Caki2 (cell line): ENCODE measurements at regions not wholly inside any gene's neighbourhood (a gene's known extent, or its start where the extent isn't known, plus 50 kb on each side); places are given as distances from the start of the nearest gene placed in this dataset.

ENCODE experiments used
- DNase-seq: peaks from one replicate; pipeline ENCODE4 v3.0.0-alpha.2; 2015; ENCODE audit warnings: low read depth
- in situ Hi-C: cut with HindIII; loops from 2 replicates; pipeline ENCODE4 v1.10.0; 2016; ENCODE audit warnings: low sequenced_read_pairs, low pct_unique_long_range_greater_than_20kb, mixed read lengths

DNA sequence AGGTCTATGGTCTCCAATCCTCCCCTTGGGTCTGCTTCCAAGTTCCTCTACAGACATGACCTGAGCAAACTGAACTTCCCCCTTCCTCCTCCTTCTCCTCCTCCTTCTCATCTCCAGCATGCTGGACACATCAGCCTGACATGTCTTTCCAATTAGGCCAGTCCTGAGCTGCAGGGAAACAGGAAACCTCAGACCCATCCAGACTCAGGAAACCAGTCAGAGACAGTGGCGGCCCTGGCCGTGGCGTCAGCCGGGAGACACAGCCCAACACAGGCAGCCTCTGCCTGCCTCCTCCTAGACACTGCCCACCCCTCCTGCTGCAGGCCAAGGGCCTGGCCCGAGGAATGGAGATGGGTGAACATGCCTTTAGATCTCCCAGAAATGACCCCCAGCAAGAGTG, 468.8 kb downstream of the BCL11B start:
- no peak for DNase-seq
- in situ Hi-C loops, result no loop called here

GRCh38 chr14:98808494-98809407, 463.2 kb downstream of the BCL11B start:
- in situ Hi-C loops, result no loop called here
- no peak for DNase-seq

DNA sequence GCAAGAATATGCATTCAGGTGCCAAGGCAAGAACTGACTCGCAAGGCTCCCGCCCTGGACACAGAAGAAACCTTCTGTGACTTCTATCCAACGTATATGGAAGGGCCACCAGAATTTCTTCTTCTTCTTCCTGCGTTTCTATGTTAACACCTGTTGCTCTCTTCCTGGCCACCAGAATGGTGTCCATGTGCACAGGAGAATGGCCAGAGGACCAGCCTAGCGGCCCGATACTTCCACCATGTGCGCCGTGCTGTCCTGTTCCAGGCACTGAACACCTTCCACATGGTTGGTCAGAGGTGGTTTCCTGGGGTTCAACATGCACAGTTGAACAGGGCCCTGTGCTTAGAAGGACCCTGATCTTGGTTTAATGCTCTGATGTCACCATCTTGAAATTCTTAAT, 455.8 kb downstream of the BCL11B start:
- in situ Hi-C loops, result no loop called here
- no peak for DNase-seq

- DNase-seq, result no peak
- in situ Hi-C loops, result no loop called here
Observed at GRCh38 chr14:98816720-98817119, 455.3 kb downstream of the BCL11B start.

GRCh38 chr14:98819132-98819866, 452.7 kb downstream of the BCL11B start:
- in situ Hi-C loops, result no loop called here
- DNase-seq, result no peak

DNA sequence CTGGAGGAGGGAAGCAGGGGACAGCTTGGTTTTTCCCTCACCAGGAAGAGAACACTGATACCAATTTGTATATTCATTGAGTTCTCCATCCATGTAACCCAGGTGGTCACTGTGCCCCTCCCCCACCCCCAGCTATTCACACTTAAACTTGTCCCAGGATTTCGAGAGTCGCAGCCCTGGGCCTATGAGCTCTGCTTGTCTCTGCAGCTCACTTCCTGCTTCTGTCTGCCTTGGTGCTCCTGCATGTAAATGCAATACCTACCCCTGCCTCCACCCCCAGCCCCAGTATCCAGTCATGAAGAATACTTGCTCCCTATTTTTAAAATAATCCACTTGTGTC, 452.2 kb downstream of the BCL11B start:
- no peak for DNase-seq
- in situ Hi-C loops, result no loop called here

DNA sequence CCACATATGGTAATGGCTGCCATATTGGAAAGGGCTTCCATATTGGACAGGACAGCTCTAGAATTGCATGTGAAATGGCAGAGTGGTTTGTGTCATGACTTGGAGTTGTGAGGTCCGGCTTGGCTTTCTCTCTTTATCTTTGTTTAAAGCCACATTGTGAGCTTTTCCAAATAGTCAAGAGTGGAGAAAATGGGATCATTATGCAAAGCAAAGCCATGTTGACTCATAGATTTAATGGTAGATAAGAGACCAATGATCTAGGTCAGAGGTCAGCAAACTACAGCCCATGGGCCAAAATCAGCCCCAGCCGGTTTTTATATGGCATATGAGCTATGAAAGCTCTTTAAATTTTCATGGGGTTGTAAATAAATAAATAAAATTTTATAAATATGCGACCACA, 449.1 kb downstream of the BCL11B start:
- in situ Hi-C loops, result no loop called here
- no peak for DNase-seq

GRCh38 chr14:98826618-98827017, 445.4 kb downstream of the BCL11B start:
- in situ Hi-C loops, result no loop called here
- no peak for DNase-seq

- no peak for DNase-seq
- in situ Hi-C loops, result no loop called here
Observed at GRCh38 chr14:98834119-98834518, 437.9 kb downstream of the BCL11B start.

DNA sequence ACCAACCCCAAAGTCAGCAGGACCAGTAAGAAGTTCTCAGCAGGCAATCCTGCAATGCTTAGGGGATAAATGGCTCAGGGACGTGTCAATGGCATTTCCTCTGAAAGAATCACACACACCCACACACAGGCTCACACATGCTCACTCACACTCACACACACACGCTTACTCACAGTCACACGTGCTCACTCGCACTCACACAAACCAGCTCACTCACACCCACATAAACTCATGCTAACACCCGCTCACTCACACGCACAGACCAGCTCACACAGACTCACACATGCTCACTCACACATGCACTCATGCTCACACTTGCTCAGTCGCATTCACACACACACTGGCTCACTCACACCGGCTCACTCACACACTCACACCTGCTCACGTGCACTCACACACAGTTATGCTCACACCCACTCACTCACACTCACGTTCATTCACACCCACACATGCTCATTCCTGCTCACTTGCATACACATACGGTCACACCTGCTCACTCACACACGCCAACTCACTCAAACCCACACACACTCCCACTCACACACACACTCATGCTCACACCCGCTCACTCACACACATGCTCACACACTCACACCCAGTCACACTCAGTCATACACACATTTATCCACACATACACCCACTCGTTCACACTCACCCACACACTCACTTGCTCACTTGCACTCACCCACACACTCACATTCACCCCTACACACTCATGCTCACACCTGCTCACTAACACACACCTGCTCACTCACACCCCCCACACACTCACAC, 436.8 kb downstream of the BCL11B start:
- in situ Hi-C loops, result no loop called here
- DNase-seq, result no peak

DNA sequence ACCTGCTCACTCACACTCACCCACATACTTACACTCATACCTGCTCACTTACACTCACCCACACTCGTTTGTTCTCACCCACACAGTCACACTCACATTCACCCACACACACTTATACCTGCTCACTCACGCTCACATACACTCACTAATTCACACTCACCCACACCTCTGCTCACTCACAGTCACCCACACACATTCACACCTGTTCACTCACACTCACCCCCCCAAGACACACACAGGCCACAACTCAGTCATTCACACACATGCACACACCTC, 436.2 kb downstream of the BCL11B start:
- no peak for DNase-seq
- in situ Hi-C loops, result no loop called here

DNA sequence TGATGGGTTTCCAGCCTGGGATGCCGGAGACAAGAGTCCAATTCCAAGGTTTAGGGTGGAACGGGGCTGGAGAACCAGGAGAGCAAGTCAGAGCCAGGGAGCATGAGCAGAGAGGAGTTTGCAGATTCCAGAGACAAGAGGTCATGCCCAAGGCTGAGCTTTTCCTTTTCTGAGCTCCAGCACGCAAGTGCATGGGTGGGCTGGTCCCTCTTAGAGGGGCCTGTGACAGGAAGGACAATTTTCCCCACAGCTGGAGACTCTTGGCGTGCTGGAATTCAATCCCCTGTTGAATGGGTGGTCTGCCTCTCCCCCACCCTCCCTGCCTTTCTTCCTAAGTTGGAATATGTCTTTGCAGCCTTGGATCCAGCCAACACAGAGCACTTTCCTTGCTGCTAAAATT, 431.9 kb downstream of the BCL11B start:
- no peak for DNase-seq
- in situ Hi-C loops, result no loop called here

DNA sequence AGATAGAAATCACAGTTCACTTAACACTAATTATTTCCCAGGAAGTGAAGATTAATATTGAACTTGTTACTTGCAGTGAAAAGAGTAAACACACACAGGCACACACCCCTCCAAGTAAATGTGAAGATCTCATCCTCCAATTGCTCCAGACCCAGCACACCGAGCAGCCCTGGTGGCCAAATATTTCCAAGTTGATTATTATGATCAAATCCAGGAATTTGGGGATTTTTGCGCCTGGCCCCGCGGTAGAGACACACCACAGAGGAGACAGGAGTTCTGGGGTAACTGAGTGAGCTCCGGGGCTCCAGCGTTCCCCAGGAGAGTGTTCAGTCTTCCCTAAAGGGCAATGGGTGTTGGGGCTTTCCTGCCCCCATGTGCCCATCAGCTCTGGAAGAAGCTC, 431.5 kb downstream of the BCL11B start:
- DNase-seq, result no peak
- in situ Hi-C loops, result no loop called here

GRCh38 chr14:98844456-98844855, 427.5 kb downstream of the BCL11B start:
- no peak for DNase-seq
- in situ Hi-C loops, result no loop called here

- in situ Hi-C loops, result no loop called here
- DNase-seq, result no peak
Observed at GRCh38 chr14:98847521-98848468, 424.2 kb downstream of the BCL11B start.

DNA sequence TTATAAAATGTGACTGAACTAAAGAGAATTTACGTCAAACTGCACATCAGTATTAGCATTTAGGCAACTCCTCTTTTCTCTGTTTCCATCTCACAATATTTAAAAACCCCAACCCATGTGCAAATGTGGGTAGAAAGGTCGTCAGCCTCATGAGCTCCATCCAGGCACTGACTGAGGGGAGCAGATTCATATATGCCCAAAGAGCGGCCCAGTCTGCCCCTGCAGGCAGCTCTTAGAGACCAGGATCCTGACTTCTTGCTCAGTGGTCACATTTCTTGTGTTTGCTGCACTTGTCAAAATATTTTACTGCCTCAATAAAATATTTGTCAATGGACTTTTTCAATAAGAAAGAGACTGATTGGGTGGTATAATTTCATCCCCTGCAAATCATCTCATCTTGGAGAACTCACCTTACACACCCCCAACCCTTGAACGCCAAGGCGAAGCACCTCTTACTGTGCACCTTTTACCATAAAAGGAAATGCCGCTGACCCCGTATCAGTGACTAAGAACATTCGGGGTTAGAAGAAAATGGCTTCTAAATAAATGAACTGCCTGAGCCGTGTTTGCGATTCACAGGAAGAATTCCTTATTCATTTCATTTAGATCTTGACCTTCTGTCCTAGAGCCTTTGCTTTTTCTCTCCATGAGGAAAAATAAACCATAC, 418.8 kb downstream of the BCL11B start:
- DNase-seq, result no peak
- in situ Hi-C loops, result no loop called here

DNA sequence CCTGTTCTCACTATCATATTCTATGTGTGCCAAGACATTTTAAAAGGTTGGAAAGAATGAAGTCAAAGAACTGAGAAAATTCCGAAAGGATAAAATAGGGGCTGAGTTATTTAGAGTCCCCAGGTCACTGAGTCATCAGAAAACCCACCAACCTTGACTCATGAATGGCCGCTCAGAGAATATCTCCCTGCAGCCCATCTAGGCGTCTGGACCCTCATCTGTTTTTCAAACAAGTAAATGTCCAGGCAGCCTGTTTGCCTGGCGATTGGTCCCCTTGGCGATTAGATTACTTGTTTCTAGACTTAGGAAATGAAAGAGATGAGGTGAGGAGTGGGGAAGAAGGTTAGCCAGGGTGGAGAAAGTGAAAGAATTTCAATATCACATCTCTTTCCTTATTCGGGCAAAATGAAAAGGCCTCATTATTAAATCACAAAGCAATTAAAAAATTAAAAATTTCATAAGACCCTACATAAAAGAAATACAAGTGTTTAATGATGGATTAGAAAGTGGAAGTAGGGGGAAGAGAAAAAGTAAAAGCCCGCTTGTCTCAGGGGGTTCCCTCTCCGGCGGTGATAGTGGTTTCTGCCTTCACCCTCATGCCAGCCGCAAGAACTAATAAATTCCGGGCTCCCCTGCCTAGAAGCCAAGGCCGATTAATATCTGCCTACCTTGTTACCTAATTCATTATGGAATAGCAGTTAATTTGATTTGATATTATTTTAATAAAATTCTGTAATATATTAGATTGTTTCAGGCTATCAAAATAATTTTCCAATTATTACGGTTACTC, 415.9 kb downstream of the BCL11B start:
- DNase-seq, result no peak
- in situ Hi-C loops, result no loop called here
